ENCODE measurements at regions not wholly inside any gene's neighbourhood (a gene's known extent, or its start where the extent isn't known, plus 50 kb on each side); places are given as distances from the start of the nearest gene placed in this dataset.

DNA sequence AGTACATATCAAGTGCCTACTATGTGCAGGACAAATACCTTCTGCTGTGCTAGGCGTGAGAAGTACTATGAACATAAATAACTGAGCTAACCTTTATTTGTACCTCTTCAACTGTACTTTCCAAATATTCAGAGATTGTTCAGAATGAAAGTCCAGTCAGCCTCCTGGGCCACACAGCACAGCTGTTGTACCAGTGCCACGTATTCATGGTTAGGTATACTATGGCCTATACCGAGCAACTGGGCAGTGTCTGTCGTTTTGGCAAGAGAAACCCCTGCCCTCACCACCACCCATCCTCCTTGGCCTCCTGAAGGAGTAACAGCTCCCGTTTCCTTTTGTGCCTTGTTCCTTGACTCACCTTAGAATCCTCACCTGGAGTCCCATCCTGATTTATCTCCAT lies 53.0 kb downstream of the RASSF10 start:
- no peak for DNase-seq

DNA sequence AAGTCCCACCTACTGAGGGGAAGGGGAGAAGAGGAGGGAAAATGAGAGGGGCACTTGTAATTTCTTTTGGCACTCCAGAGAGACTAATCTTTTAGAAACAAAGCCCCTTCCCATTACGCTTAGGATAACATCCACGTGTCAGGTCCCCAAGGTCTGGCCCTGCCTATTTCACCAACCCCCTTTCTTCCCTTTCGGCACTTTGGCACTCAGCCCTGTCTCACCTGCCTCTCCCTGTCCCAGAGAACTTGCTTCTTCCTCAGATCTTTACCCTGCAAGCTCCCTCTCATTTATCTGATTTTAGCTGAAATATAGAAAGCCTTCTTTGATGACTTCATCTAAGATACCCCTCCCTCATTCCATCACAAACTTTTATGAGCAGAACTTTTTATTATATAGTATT lies 55.5 kb downstream of the RASSF10 start:
- no peak for DNase-seq

DNA sequence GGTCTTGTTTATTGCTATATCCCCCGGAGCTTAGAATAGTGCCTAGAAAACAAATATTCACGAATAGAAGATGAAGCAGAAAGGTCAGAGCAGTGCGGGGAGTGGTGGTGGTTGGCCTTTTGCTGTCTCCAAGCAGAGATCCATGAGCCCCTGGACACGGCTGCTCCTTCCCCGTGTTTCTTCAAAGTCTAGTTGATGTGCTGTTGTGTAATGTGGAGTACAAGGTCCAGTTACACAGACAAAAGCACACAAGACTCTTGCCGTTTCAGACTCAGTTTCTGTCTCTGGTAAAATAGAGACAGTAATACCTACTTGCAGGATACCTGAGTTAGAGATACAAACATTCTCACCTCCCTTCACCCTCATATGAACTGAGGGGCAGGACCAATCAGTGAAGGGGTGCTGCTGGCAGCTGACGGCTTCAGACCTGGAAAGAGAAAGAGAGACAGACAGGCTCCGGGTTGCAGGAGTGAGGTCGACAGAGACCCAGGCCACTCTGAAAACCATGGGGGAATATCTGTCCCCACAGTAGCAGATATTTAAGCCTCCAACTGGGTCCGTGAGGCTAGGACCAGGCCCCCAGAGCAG lies 56.2 kb downstream of the RASSF10 start:
- DNase-seq, result no peak

DNA sequence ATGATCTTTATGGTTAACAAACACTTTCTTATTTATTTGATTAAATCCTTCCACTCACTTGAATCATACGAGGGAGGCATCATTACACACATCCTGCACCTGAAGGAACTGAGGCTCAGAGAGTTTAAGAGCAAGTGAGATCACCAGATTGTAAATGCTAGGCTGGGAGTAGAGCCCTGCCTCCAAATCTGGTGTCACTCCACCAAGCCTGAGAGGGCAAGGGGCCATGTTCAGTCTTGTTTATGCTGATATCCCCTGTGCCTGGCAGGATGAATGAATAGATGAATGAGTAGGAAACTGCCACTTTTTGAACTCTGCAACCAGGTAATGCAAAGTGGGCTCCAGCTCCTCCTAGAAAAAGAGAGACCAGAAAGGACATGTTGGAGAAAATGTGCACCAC lies 59.1 kb downstream of the RASSF10 start:
- no peak for DNase-seq

DNA sequence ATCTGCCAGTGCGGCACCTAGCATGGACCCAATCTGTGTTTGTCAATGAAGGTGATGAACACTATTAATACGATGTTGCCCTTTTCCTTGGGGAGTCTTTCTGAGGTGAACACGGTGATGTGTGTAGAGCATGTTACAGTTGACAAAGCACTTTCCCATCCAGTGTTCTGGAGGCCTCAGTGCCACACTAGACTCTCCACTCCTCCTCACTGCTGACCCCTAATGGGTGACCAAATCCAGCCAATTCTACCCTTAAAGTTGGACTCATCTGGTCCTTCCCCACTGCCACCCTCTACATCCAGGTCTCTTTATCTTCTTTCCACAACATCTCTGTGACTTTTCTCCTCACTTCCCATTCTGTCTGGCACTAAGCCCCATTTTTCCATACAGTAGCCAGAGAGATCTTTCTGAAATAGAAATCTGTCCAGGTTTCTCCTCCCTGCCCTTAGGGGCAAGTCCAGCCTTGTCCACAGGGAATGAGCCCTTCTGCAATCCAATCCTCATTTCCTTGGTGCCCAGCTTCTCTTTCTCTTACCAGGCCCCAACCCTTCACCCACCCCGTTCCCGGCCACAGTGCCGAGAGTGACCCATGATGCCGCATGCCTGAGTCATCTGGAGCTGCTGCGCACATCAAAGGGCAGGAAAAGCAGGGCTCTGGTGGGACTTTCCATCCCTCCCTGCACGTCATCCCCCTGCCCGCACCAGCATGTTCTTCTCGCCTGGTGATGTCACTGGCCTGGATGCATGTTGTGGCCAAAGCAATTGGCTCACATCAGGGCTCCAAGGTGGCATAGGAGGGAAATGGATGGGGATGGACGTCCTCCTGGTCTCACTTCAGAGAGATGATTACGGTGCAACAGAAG lies 64.2 kb downstream of the RASSF10 start:
- DNase-seq, result no peak

DNA sequence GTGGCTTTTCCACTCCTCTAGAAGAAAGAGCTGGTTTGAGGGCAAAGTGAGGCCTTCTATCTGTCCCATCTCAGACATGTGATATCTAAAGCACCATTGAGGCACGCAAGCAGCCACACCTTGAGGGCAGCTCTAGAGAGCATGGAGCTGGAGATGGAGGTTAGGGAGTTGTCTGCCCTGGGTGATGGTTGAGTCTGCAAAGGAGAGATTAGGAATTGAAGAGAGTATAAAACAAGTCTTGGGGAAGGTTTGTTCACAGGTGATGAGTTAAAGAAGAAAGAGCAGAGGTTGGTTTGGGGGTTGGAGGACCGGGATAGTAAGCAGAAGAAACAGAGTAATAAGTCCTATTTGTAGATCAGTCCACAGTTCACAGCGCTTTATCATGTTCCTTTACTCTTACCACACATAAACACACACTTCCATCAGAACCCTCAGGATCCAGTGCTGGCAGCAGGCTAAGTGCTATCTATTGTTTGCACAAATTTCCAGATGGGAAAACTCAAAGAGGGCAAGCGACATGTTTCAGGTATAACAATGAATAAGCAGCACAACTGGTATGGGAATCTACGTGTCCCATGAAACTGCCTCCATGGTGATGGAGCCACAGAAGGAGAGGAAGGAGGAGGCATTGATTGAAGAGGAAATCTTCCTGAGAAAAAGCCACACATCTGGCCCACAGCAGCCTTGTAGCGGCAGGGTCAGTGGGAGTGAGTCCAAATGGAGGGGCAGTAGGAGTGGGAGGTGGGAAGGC lies 65.8 kb downstream of the RASSF10 start:
- no peak for DNase-seq

DNA sequence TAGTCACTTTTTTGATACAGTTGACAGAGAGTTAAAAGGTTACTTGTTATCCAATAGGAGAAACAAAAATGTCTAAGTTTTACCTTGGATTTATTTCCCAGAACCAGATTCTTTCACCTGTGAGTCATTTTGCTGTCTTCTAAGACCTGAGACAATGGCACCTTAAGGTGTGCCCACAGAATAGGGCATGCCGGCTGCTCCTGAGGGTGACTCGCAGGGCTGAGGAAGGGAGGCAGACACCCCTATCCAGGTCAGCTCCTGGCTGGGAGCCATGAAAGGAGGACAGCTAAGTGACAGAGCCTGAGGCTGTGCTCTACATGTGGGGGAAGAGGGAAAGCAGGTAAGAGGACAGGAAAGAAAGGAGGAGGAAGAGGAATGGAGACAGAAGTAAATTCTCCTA lies 67.8 kb downstream of the RASSF10 start:
- no peak for DNase-seq

DNA sequence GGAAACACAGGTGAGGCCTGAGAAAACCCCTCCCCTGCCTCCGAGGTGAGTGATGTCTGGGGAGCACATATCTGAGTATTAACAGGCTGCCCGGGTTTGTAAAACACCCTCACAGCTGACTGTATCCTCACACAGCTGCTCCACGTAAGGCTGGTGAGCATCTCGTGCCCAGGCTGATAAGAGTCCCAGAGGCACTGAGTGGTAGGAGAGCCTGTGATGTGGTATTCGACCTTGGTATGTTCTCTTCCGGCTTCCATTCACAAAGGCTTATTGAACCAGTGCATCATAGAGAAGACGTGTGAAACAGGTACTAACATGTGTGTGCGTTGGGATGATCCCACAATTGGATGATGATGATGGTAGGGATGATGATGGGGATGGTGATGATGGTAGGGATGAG lies 71.7 kb downstream of the RASSF10 start:
- DNase-seq, result no peak

DNA sequence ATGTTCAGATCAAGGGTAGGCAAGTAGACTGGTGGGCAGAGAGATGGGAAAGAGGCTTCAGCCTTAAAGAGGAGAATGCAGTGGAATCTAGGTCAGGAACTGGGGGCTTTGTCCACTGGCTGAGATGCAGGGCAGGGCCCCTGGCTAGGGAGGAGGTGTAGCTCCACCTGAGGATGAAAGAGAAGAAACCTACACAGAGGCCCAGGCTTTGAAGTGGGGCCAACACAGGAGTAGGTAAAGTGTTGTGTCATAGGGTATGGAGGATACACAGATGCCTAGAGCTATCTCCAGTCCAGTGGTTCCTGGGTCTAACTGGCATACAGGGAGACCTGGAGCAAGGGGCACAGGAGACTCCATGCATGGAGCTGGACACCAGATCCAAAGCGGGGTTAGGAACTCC lies 73.5 kb downstream of the RASSF10 start:
- DNase-seq, result no peak

DNA sequence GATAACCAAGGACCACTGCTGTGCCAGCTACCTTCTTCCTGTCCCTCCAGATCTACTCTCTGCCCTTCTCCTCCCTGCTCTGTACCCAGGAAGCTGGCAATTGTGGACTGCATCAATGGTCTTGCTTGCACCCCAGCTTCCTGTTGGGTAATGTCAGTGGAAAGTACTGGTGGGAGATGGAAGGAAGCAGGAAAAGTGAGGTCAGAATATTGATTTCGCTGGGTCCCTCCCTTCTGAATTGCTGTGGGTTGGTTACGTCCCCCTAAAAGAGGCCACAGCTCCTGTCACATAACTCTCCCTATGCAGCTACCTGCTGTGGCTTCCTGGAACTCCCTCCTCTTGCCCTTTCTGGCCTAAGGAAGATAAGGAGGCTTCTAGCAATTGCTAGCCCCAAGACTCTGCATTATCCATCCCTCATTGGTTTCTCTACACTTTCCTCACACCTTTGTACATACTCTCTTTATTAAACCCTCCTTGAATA lies 81.2 kb downstream of the RASSF10 start:
- no peak for DNase-seq

DNA sequence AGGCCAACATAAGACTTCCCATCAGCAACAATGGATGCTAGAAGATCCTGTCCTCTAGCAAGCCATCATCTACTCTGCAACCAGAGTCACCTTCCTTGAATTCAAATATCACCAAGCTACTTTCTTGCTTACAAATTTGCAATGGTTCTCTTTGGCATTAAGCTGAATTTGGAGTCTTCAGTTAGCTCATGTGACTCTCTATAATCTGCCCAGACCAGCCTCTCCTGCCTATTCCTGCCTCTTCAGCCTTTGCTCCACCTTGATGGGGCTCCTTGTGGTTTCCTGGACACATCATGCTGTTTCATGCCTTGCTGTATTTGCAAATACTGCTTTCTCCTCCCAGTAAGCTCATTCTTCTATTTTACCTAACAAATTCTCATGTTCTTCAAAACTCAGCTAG lies 82.3 kb downstream of the RASSF10 start:
- no peak for DNase-seq

DNA sequence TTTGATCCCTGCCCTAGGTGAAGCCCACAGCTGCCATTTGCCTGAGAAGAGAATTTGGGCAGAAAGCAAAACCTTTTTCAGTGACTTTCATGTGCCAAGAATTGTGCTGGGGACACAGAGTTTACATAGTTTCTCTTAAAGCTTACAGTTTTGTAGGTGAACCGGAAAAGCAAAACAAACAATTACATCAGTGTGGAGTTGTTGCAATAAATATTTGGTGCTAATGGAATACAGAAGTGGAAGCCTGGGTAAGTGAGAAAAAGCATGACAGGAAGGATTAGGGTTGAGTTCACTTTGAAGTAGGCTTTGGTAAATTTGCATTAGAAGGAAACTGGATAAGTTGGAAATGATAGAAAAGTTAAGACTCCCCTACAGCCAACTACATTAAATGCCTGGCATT lies 82.7 kb downstream of the RASSF10 start:
- no peak for DNase-seq

DNA sequence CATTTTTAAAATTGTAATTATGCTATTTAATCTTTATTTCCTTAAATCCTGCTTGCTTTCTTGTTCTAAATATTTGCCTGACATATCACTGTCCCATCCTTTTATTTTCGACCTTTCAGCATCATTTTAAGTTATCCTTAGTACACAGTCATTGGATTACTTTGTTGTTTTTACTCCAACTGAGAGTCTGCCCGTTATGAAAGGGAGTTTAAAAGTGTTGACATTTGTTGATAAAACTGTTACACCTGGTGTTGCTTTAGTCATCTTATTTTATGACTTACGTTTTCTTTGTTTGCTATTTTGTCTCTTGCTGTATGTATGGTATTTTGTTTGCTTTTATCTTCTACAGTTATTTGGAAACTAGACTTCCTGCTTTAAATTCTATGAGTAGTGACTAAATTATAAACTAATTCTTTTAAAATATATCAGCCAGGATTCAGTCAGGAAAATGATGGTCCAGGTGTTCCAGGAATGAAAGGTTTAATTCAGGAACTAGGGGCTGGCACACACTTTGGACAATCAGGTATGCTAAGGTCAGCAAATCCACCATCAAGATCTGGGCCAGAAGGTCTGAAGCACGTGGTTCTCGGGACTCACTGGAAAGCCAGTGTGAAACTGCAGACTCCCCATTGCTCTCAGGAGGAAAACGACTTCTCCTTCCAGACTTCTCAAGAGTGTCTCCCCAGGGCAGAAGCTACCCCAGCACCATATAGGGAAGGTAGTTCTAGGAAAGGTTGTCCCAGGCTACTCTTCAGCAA lies 86.0 kb downstream of the RASSF10 start:
- no peak for DNase-seq

DNA sequence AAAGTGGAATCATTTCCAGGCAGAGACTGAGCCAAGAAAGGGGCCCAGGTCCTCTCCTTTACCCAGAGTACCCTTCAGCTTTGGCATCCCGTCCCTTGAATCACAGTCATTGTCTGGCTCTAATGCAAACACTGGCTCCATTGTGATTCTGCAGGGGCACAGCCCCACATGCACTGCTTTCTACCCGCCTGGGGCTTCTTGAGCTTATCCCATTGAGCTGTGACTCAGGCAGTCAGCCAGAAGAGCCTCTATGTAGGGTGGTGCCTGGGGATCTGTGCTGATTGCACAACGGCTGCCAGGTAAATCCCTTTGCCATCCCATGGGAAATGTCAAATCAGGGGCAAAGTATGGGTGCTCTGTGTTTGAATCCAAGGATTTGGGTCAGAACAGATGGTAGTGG lies 88.9 kb downstream of the RASSF10 start:
- no peak for DNase-seq

DNA sequence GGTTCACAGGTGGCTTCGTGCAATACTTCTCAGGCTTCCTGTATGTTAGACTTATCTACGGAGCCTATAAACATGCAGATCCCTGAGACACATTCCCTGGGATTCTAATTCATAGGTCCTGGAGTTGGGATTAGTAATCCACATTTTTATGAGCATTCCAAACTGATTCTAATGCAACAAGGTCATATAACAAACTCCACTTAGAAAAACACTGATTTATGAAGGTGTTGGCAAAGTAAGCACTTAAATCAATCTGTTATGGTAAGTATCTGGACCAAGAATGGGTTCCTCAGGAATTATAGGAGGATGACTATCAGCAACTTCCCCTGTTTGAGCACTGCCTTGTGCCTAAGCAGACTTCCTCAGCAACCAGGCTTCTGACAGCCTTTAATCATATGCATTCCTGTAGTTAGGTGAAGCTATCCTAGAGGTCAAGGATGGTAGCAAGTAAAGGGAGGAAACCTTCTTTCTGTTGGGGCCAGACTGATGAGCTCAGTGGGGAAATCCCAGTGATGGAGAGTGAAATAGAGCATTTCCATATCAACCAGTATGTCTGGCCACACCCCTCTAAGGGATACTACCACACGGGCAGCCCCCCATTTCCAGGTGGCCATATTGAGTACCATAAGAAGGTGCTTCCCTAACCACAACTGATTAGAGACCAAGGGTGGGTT lies 89.6 kb downstream of the RASSF10 start:
- DNase-seq, result no peak

DNA sequence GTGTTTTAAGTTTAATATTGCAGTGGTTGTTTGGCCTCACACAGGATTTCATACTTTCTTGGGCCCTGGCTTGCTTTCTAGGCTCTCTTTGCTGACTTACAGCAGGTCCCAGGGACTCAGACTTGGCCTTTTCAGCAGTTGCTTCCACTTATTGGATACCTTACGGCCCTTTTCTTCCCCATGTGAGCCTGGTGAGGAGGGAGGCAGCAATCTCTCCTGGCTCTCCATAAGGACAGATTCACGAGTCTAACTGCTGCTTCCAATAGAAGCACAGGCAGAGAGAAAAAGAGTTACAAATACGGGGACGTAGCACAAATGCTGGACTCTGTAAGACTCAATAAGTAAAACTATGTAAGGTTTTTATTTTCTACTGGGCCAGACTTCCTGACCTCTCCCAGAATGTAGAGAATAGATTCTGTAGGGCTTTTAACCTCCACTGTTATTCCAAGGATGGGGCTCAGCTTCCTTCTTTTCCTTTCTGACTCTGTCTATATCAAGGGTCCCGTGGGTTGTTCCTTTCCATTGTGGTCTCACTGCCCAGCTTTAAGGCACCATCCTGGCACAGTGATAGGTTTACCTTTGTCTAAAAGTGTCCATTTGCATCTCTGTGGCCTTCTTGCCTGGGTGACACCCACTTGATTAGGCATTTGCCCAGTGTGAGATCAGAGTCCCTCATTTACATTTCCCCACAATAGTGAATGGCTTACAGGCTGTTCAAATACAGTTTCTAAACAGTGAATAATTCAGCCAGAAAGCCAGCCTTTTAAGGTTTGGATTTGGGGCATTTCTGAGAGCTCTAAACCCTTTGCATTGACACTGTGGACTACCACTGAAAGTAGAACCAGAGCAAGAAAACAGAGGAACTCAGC lies 92.8 kb downstream of the RASSF10 start:
- no peak for DNase-seq

DNA sequence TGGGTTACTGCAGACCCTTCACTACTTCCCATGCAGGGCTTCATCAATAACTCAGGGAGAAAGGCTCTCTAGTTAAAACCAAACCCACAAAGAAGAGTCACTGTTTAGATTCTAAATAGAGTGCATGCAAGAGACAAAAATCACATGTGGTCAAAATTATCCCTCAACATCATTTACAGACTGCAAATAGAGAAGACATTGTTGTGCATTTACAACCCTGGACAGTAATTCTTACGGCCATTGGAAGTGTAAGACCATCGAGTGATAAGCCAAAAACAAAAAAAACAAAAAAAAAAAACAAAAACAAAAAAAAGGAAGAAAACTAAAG lies 93.4 kb downstream of the RASSF10 start:
- no peak for DNase-seq

DNA sequence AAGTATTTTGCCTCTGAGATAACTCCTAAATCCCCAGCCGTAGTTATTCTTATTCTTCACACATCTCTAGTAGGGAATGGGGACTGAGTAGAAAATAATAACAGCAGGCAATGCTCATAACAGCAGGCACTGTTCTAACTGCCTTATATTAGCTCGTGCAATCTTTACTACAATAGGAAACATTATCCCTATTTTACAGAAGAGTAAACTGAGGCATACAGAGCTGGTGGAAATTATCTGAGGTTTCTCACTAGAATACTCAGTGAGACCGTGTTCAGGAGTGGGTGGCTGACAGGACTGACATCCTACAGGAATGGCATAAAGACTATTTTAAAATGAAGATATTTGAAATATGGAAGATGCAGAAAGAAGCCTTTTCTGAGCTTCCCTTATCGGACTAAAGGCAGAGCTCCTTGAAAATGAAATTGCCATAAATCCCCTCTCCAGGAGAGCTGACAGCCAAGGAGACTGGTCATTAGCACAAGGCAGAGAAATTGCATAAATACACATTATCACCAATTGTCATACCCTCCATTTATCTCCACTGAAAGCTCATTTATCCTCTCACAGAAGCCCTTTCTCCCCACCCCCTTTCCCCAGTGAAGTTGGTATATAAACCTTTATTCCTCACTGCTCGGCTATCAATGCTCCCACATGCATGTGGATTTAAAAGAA lies 93.9 kb downstream of the RASSF10 start:
- DNase-seq, result no peak

DNA sequence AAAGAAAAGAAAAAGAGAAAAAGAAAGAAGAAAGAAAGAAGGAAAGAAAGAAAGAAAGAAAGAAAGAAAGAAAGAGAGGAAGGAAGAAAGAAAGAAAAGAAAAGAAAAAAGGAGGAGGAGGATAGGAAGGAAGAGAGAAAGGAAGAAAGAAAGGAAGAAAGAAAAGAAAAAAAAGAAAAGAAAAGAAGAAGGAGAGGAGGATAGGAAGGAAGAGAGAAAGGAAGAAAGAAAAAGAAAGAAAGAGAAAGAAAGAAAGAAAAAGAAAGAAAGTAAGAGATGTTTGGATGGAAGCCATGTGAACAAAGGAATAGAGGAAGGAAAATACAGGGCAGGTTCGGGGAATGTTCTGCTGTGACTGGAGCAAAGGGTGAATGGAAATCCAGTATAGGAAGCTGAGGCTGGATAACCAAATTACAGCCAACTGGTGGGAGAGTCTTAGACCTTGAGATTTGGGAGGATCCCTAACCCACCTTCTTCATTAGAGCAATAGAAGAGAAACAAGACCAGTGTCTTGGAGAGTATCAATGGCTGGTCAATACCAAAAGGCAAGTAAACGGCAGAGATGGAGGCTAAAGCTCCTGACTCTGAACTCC lies 94.9 kb downstream of the RASSF10 start:
- no peak for DNase-seq

DNA sequence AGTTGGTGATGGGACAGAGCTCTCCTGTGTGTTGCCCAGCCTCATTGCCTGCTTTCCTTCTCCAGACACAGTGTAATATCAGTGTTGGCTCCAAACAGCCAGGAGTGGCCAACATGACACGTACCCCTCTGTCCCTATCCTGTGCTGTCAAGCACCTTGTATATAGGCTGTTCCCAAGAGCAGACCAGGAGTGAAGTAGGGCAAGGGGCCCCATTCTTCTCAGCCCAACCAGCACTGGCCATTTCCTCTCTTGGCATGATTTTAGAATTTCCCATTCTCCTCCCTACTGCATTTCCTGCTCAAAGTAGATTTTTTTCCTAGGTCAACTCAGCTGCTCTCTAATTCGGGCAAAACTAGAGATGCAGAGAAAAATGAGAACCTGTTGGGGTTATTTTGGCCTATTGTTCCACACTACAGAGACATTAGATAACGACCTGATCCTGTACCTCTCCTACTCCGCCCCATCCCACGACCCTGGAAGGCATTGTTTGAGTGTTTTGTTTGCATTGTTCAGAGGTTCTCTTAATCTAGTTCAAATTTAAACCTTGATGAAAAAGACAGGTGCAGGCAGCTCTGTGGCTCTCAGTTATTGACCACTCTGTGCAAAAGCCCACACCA lies 95.6 kb downstream of the RASSF10 start:
- no peak for DNase-seq
